HUES48 (cell line): ENCODE measurements at regions not wholly inside any gene's neighbourhood (a gene's known extent, or its start where the extent isn't known, plus 50 kb on each side); places are given as distances from the start of the nearest gene placed in this dataset.

ENCODE experiments used
- H3K27ac ChIP-seq: one replicate; pipeline ENCODE4 v1.7.0; 2013; ENCODE audit warnings: low read depth, low read length, inconsistent platforms
- H3K27me3 ChIP-seq: 2 replicates; pipeline ENCODE4 v1.6.1; 2013; ENCODE audit warnings: mild to moderate bottlenecking, low read length; ENCODE audit not compliant: control insufficient read depth, insufficient read depth
- H3K36me3 ChIP-seq: 2 replicates; pipeline ENCODE4 v1.6.1; 2013; ENCODE audit warnings: low read length; ENCODE audit not compliant: control insufficient read depth, insufficient read depth
- H3K4me1 ChIP-seq: 2 replicates; pipeline ENCODE4 v1.6.1; 2013; ENCODE audit warnings: mild to moderate bottlenecking, low read length; ENCODE audit not compliant: control insufficient read depth, insufficient read depth
- H3K4me3 ChIP-seq: 2 replicates; pipeline ENCODE4 v1.5.1; 2013; ENCODE audit warnings: mild to moderate bottlenecking, low read depth, low read length
- H3K9ac ChIP-seq: 2 replicates; pipeline ENCODE4 v1.6.1; 2013; ENCODE audit warnings: mild to moderate bottlenecking, low read depth, low read length, moderate library complexity
- H3K9me3 ChIP-seq: 2 replicates; pipeline ENCODE4 v1.6.1; 2013; ENCODE audit warnings: low read length; ENCODE audit not compliant: control insufficient read depth, insufficient read depth

- Histone ChIP-seq H3K36me3 (no peaks in the 10 kb centered on the region), H3K27ac (no peak overlapping the region), H3K4me1 (no peaks in the 10 kb centered on the region), H3K27me3 (no peaks in the 10 kb centered on the region), H3K4me3 (no peak overlapping the region), H3K9ac (no peak overlapping the region), H3K9me3 (no peaks in the 10 kb centered on the region)
Observed at GRCh38 chr14:87286191-87286590, 706.8 kb downstream of the GALC start.

GRCh38 chr14:87285506-87285905 is 707.5 kb downstream of the GALC start:
- no peaks in the 10 kb centered on the region for H3K36me3 ChIP-seq
- no peak overlapping the region for H3K27ac ChIP-seq
- no peaks in the 10 kb centered on the region for H3K4me1 ChIP-seq
- no peaks in the 10 kb centered on the region for H3K9me3 ChIP-seq
- no peak overlapping the region for H3K4me3 ChIP-seq
- no peak overlapping the region for H3K9ac ChIP-seq
- no peaks in the 10 kb centered on the region for H3K27me3 ChIP-seq

- no peak overlapping the region for H3K27ac ChIP-seq
- H3K36me3 ChIP-seq = no peaks in the 10 kb centered on the region
- no peak overlapping the region for H3K4me3 ChIP-seq
- no peaks in the 10 kb centered on the region for H3K4me1 ChIP-seq
- no peaks in the 10 kb centered on the region for H3K27me3 ChIP-seq
- no peak overlapping the region for H3K9ac ChIP-seq
- H3K9me3 ChIP-seq = no peaks in the 10 kb centered on the region
Observed at GRCh38 chr14:87283547-87283946, 709.4 kb downstream of the GALC start.

GRCh38 chr14:87282266-87282665 is 710.7 kb downstream of the GALC start:
- Histone ChIP-seq H3K9ac (no peak overlapping the region), H3K27me3 (no peaks in the 10 kb centered on the region), H3K4me3 (no peak overlapping the region), H3K36me3 (no peaks in the 10 kb centered on the region), H3K4me1 (no peaks in the 10 kb centered on the region), H3K27ac (no peak overlapping the region), H3K9me3 (no peaks in the 10 kb centered on the region)

GRCh38 chr14:87278415-87278814 is 714.6 kb downstream of the GALC start:
- H3K27ac ChIP-seq = no peak overlapping the region
- no peaks in the 10 kb centered on the region for H3K36me3 ChIP-seq
- no peaks in the 10 kb centered on the region for H3K4me1 ChIP-seq
- no peak overlapping the region for H3K4me3 ChIP-seq
- H3K9me3 ChIP-seq = no peaks in the 10 kb centered on the region
- no peaks in the 10 kb centered on the region for H3K27me3 ChIP-seq
- H3K9ac ChIP-seq = no peak overlapping the region

- H3K4me1 ChIP-seq = peaks cover 6% of the 10 kb centered on the region; the same call in 1 of the 2 replicates
- no peak overlapping the region for H3K27ac ChIP-seq
- no peak overlapping the region for H3K9ac ChIP-seq
- no peaks in the 10 kb centered on the region for H3K27me3 ChIP-seq
- H3K9me3 ChIP-seq = no peaks in the 10 kb centered on the region; the same call in 1 of the 2 replicates
- H3K36me3 ChIP-seq = no peaks in the 10 kb centered on the region
- no peak overlapping the region for H3K4me3 ChIP-seq
Observed at GRCh38 chr14:87271331-87271730, 721.7 kb downstream of the GALC start.

- H3K27me3 ChIP-seq = no peaks in the 10 kb centered on the region
- H3K36me3 ChIP-seq = no peaks in the 10 kb centered on the region
- H3K27ac ChIP-seq = no peak overlapping the region
- H3K9ac ChIP-seq = no peak overlapping the region
- H3K4me3 ChIP-seq = no peak overlapping the region
- no peaks in the 10 kb centered on the region; the same call in 1 of the 2 replicates for H3K9me3 ChIP-seq
- H3K4me1 ChIP-seq = peaks cover 6% of the 10 kb centered on the region; the same call in 1 of the 2 replicates
Observed at GRCh38 chr14:87268997-87269396, 724.0 kb downstream of the GALC start.

- H3K4me1 ChIP-seq = peaks cover 42% of the 10 kb centered on the region
- H3K27ac ChIP-seq = no peak overlapping the region
- no peaks in the 10 kb centered on the region for H3K27me3 ChIP-seq
- H3K9me3 ChIP-seq = no peaks in the 10 kb centered on the region
- no peaks in the 10 kb centered on the region for H3K36me3 ChIP-seq
- H3K4me3 ChIP-seq = no peak overlapping the region
- H3K9ac ChIP-seq = no peak overlapping the region
Observed at GRCh38 chr14:87264796-87265195, 728.2 kb downstream of the GALC start.

GRCh38 chr14:87264272-87264785 is 728.7 kb downstream of the GALC start:
- no peak overlapping the region for H3K4me3 ChIP-seq
- no peaks in the 10 kb centered on the region for H3K9me3 ChIP-seq
- no peak overlapping the region for H3K9ac ChIP-seq
- H3K36me3 ChIP-seq = no peaks in the 10 kb centered on the region
- H3K27ac ChIP-seq = no peak overlapping the region
- peaks cover 45% of the 10 kb centered on the region for H3K4me1 ChIP-seq
- H3K27me3 ChIP-seq = no peaks in the 10 kb centered on the region

GRCh38 chr14:87261621-87262020 is 731.4 kb downstream of the GALC start:
- H3K9ac ChIP-seq = no peak overlapping the region
- no peak overlapping the region for H3K4me3 ChIP-seq
- peaks cover 8% of the 10 kb centered on the region for H3K9me3 ChIP-seq
- no peaks in the 10 kb centered on the region for H3K27me3 ChIP-seq
- no peak overlapping the region for H3K27ac ChIP-seq
- H3K4me1 ChIP-seq = peaks cover 39% of the 10 kb centered on the region
- H3K36me3 ChIP-seq = no peaks in the 10 kb centered on the region

GRCh38 chr14:87260460-87260859 is 732.5 kb downstream of the GALC start:
- Histone ChIP-seq H3K27ac (peak overlapping the region; percentile 61), H3K9ac (no peak overlapping the region), H3K9me3 (peaks cover 8% of the 10 kb centered on the region)

GRCh38 chr14:87257421-87257820 is 735.6 kb downstream of the GALC start:
- Histone ChIP-seq H3K27me3 (no peaks in the 10 kb centered on the region), H3K4me3 (no peak overlapping the region), H3K9ac (no peak overlapping the region), H3K9me3 (peaks cover 8% of the 10 kb centered on the region), H3K36me3 (no peaks in the 10 kb centered on the region), H3K4me1 (peaks cover 26% of the 10 kb centered on the region), H3K27ac (no peak overlapping the region)

More at GRCh38 chr14:87260460-87260859, 732.5 kb downstream of the GALC start:
- Histone ChIP-seq H3K4me3 (no peak overlapping the region), H3K4me1 (peaks cover 39% of the 10 kb centered on the region), H3K27me3 (no peaks in the 10 kb centered on the region), H3K36me3 (no peaks in the 10 kb centered on the region)
